Activated CD4-positive, alpha-beta memory T cell treated with anti-CD3 and anti-CD28 coated beads, Interleukin-2, amount 10 ng/mL, durations not matched to agents 7 days and 5 days (primary cell): ENCODE measurements at regions not wholly inside any gene's neighbourhood (a gene's known extent, or its start where the extent isn't known, plus 50 kb on each side); places are given as distances from the start of the nearest gene placed in this dataset.
"Not testable (repeated sequence)": the region's sequence is repeated elsewhere in the genome, so short reads cannot be mapped to it uniquely, and the experiment has no call there.

Source experiments
- CTCF ChIA-PET: fragments of 350-600 bp; sonication (Branson Sonifier 250); formaldehyde crosslinking; loops from one replicate; lab custom pipeline; 2021; ENCODE audit warnings: antibody characterized with exemption, inconsistent platforms; lab: Charles Lee
- POLR2A ChIA-PET: fragments of 350-600 bp; sonication (Branson Sonifier 250); formaldehyde crosslinking; loops from one replicate; lab custom pipeline; 2021; ENCODE audit warnings: antibody characterized with exemption; lab: Charles Lee
- DNase-seq: peaks from one replicate; pipeline ENCODE4 v3.0.0-alpha.2; 2020
- H3K27ac Mint-ChIP-seq: one replicate; pipeline ENCODE4 v1.8.0; 2021; ENCODE audit warnings: mild to moderate bottlenecking, mixed read lengths
- H3K27me3 Mint-ChIP-seq: one replicate; pipeline ENCODE4 v1.8.0; 2021; ENCODE audit warnings: mixed read lengths
- H3K36me3 Mint-ChIP-seq: one replicate; pipeline ENCODE4 v1.8.0; 2021; ENCODE audit warnings: low read depth, mixed read lengths
- H3K4me1 Mint-ChIP-seq: one replicate; pipeline ENCODE4 v1.8.0; 2021; ENCODE audit warnings: mixed read lengths
- H3K4me3 Mint-ChIP-seq: one replicate; pipeline ENCODE4 v1.8.0; 2021; ENCODE audit warnings: mild to moderate bottlenecking, mixed read lengths
- H3K9me3 Mint-ChIP-seq: one replicate; pipeline ENCODE4 v1.8.0; 2021; ENCODE audit warnings: mixed read lengths

DNA sequence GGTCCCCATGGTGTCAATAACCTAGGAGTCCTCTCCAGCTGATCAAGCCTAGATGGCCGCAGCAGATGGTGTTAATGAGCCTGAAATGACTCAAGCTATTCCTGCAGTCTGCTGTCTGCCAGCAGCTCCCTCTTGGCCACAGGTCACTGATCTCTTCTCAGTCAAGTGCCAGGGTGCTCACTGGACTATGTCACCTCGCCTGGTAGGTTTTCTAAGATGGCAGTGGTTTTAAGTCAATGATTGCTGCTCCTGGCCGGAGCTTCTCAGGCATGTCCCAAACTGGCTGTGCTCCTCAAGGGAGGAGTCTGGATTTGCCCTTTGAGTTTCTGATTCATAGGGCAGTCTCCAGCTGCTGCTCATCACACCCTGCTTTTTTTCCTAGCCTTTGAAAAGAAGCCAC lies 58.6 kb upstream of the SHISA6 start:
- CTCF ChIA-PET = no interaction called here
- Mint-ChIP-seq H3K9me3 (peaks cover 5% of the 10 kb centered on the region), H3K36me3 (no peaks in the 10 kb centered on the region), H3K27ac (no peak overlapping the region), H3K4me3 (no peak overlapping the region), H3K27me3 (no peaks in the 10 kb centered on the region), H3K4me1 (no peaks in the 10 kb centered on the region)
- no peak for DNase-seq
- POLR2A ChIA-PET = no interaction called here

DNA sequence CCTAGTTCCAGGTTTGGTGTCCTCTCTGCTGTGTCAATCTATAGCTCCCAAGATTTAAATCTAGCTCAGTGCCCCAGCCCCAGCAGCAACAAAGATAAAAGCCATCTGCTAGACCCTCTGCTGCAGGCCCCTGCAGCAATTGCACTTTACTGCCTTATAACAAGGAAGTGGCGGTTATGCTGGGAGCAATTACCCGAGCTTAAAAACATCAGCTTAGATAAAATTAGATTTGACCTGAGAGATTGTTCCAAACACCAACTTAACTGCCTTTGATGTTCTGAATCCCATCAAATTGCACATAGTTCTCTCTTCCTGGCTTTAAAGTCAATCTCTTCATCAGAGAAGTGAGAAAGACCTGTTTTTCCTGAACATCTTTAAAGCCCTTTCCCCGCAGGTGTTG lies 62.4 kb upstream of the SHISA6 start:
- Mint-ChIP-seq H3K27me3 (no peaks in the 10 kb centered on the region), H3K4me3 (no peak overlapping the region), H3K36me3 (no peaks in the 10 kb centered on the region), H3K4me1 (no peaks in the 10 kb centered on the region), H3K27ac (no peak overlapping the region), H3K9me3 (peaks cover 7% of the 10 kb centered on the region)
- DNase-seq = no peak
- POLR2A ChIA-PET = no interaction called here
- CTCF ChIA-PET = no interaction called here

- no peaks in the 10 kb centered on the region for H3K27me3 Mint-ChIP-seq
- no peak for DNase-seq
- H3K9me3 Mint-ChIP-seq = peaks cover 8% of the 10 kb centered on the region
- H3K27ac Mint-ChIP-seq = no peak overlapping the region
- H3K4me3 Mint-ChIP-seq = no peak overlapping the region
- H3K36me3 Mint-ChIP-seq = no peaks in the 10 kb centered on the region
- POLR2A ChIA-PET = no interaction called here
- CTCF ChIA-PET = no interaction called here
- no peaks in the 10 kb centered on the region for H3K4me1 Mint-ChIP-seq
Observed at GRCh38 chr17:11177340-11177739, 63.7 kb upstream of the SHISA6 start.

GRCh38 chr17:11176549-11176948 lies 64.5 kb upstream of the SHISA6 start:
- H3K9me3 Mint-ChIP-seq = peaks cover 11% of the 10 kb centered on the region
- H3K4me1 Mint-ChIP-seq = no peaks in the 10 kb centered on the region
- ChIA-PET CTCF (no interaction called here), POLR2A (no interaction called here)
- no peak for DNase-seq
- no peak overlapping the region for H3K27ac Mint-ChIP-seq
- H3K27me3 Mint-ChIP-seq = no peaks in the 10 kb centered on the region
- H3K4me3 Mint-ChIP-seq = no peak overlapping the region
- no peaks in the 10 kb centered on the region for H3K36me3 Mint-ChIP-seq

GRCh38 chr17:11170881-11171280 lies 70.1 kb upstream of the SHISA6 start:
- Mint-ChIP-seq H3K4me1 (no peaks in the 10 kb centered on the region), H3K9me3 (peaks cover 21% of the 10 kb centered on the region), H3K36me3 (no peaks in the 10 kb centered on the region), H3K27me3 (no peaks in the 10 kb centered on the region), H3K4me3 (no peak overlapping the region), H3K27ac (no peak overlapping the region)
- ChIA-PET POLR2A (no interaction called here), CTCF (no interaction called here)
- DNase-seq = no peak

GRCh38 chr17:11151818-11152425 lies 89.1 kb upstream of the SHISA6 start:
- H3K27ac Mint-ChIP-seq = no peak overlapping the region
- no peak overlapping the region for H3K4me3 Mint-ChIP-seq
- H3K4me1 Mint-ChIP-seq = no peaks in the 10 kb centered on the region
- no peaks in the 10 kb centered on the region for H3K36me3 Mint-ChIP-seq
- H3K9me3 Mint-ChIP-seq = peaks cover 7% of the 10 kb centered on the region
- POLR2A ChIA-PET = no interaction called here
- CTCF ChIA-PET = no interaction called here
- no peak for DNase-seq
- no peaks in the 10 kb centered on the region for H3K27me3 Mint-ChIP-seq

- POLR2A ChIA-PET, H3K4me3 Mint-ChIP-seq, H3K27ac Mint-ChIP-seq, H3K36me3 Mint-ChIP-seq, H3K27me3 Mint-ChIP-seq, H3K9me3 Mint-ChIP-seq, H3K4me1 Mint-ChIP-seq, DNase-seq, CTCF ChIA-PET: not testable (repeated sequence)
Observed at GRCh38 chr17:11150906-11151511, 90.0 kb upstream of the SHISA6 start.

GRCh38 chr17:11144358-11145233 lies 96.4 kb upstream of the SHISA6 start:
- no peak overlapping the region for H3K4me3 Mint-ChIP-seq
- no peak for DNase-seq
- POLR2A ChIA-PET = no interaction called here

DNA sequence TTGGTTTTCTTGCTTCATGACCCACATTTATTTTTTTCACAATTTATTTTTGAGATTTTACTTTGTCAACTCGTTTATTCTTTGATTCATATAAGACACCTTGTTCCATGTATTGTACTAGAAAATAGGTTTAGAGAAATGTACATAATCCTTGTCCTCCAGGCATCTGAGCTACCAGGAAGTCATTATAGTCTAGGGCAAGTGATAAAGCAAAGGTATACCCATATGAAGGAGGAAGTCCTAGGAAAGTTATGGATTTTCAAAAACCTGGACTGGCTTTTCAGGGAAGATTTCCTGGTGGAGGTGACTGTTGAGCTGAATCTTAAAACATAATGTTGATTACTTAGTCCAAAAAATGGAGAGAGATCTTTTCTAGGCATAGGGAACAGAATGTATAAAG lies 98.8 kb upstream of the SHISA6 start:
- no peak overlapping the region for H3K27ac Mint-ChIP-seq
- H3K4me3 Mint-ChIP-seq = no peak overlapping the region
- ChIA-PET POLR2A (no interaction called here), CTCF (no interaction called here)
- H3K4me1 Mint-ChIP-seq = no peaks in the 10 kb centered on the region
- H3K27me3 Mint-ChIP-seq = no peaks in the 10 kb centered on the region
- no peaks in the 10 kb centered on the region for H3K9me3 Mint-ChIP-seq
- H3K36me3 Mint-ChIP-seq = no peaks in the 10 kb centered on the region
- DNase-seq = no peak

More at GRCh38 chr17:11144358-11145233, 96.4 kb upstream of the SHISA6 start:
- Mint-ChIP-seq H3K9me3 (no peaks in the 10 kb centered on the region), H3K27me3 (no peaks in the 10 kb centered on the region), H3K27ac (no peak overlapping the region), H3K4me1 (no peaks in the 10 kb centered on the region), H3K36me3 (no peaks in the 10 kb centered on the region)
- CTCF ChIA-PET = interaction anchor here (1.0 to 1.3 kb wide), 4 partner anchors 10 to 372 kb away, joined by 3 to 7 read pairs (median 4); no protein-coding TSS in a partner anchor

- no peaks in the 10 kb centered on the region for H3K36me3 Mint-ChIP-seq
- CTCF ChIA-PET = no interaction called here
Observed at GRCh38 chr17:11140501-11140900, 100.5 kb upstream of the SHISA6 start.

DNA sequence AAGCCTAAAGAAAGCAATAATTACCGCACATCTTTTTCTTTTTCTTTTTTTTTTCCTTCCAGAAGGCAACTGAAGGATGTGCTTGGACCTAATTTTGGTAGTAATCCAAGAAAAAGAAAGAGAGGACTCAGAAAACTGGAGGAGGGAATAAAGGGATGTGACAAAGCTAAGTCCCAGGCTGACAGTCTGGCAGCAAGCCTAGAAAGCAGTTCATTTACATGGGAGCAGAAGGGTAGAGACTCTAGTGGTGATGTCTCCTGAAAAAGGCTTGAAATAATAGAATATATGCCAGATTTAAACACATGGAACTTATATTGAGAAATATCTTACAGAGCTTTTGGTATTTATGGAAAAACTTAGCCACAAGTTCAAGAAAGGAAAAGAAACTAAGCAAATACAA lies 101.0 kb upstream of the SHISA6 start:
- Mint-ChIP-seq H3K9me3 (peaks cover 4% of the 10 kb centered on the region), H3K36me3 (no peaks in the 10 kb centered on the region), H3K4me3 (no peak overlapping the region), H3K4me1 (no peaks in the 10 kb centered on the region), H3K27me3 (no peaks in the 10 kb centered on the region), H3K27ac (no peak overlapping the region)
- POLR2A ChIA-PET = no interaction called here
- CTCF ChIA-PET = no interaction called here
- no peak for DNase-seq

More at GRCh38 chr17:11140501-11140900, 100.5 kb upstream of the SHISA6 start:
- no peak overlapping the region for H3K27ac Mint-ChIP-seq
- DNase-seq = no peak
- no peaks in the 10 kb centered on the region for H3K4me1 Mint-ChIP-seq
- POLR2A ChIA-PET = no interaction called here
- H3K9me3 Mint-ChIP-seq = peaks cover 4% of the 10 kb centered on the region
- no peak overlapping the region for H3K4me3 Mint-ChIP-seq
- H3K27me3 Mint-ChIP-seq = no peaks in the 10 kb centered on the region

- no peak for DNase-seq
- POLR2A ChIA-PET = no interaction called here
- no peaks in the 10 kb centered on the region for H3K4me1 Mint-ChIP-seq
- H3K27me3 Mint-ChIP-seq = no peaks in the 10 kb centered on the region
- H3K9me3 Mint-ChIP-seq = peaks cover 5% of the 10 kb centered on the region
- CTCF ChIA-PET = no interaction called here
- H3K4me3 Mint-ChIP-seq = no peak overlapping the region
- no peak overlapping the region for H3K27ac Mint-ChIP-seq
- H3K36me3 Mint-ChIP-seq = no peaks in the 10 kb centered on the region
Observed at GRCh38 chr17:11138023-11138422, 103.0 kb upstream of the SHISA6 start.

- Mint-ChIP-seq H3K4me3 (no peak overlapping the region), H3K27me3 (no peaks in the 10 kb centered on the region), H3K4me1 (no peaks in the 10 kb centered on the region), H3K27ac (no peak overlapping the region), H3K36me3 (no peaks in the 10 kb centered on the region), H3K9me3 (peaks cover 5% of the 10 kb centered on the region)
- CTCF ChIA-PET = no interaction called here
- POLR2A ChIA-PET = no interaction called here
- DNase-seq = no peak
Observed at GRCh38 chr17:11135819-11136218, 105.2 kb upstream of the SHISA6 start.
